GM23338 (cell line): ENCODE measurements at regions not wholly inside any gene's neighbourhood (a gene's known extent, or its start where the extent isn't known, plus 50 kb on each side); places are given as distances from the start of the nearest gene placed in this dataset.

Experiments used
- ATAC-seq: fragments of 200-7000 bp; cut with Tn5 transposase; 3 replicates; pipeline ENCODE4 v1.9.1; 2020
- DNase-seq: peaks from one replicate; pipeline ENCODE4 v3.0.0-alpha.2; 2015; ENCODE audit warnings: low spot score
- H2AFZ ChIP-seq: fragments of 200-600 bp; sonication (generic); 2 replicates; pipeline ENCODE4 v1.8.0; 2016; ENCODE audit warnings: antibody characterized with exemption, mild to moderate bottlenecking, moderate library complexity
- H3F3A ChIP-seq: fragments of 200-600 bp; sonication (generic); replicated peaks from 2 replicates; pipeline ENCODE4 v1.8.0; 2017; ENCODE audit warnings: antibody characterized with exemption, mixed run types, low read depth
- H3K27ac ChIP-seq: fragments of 200-600 bp; sonication (generic); 2 replicates; pipeline ENCODE4 v1.6.1; 2016; ENCODE audit warnings: low read depth
- H3K27me3 ChIP-seq: fragments of 200-600 bp; sonication (generic); 2 replicates; pipeline ENCODE4 v1.8.0; 2016; ENCODE audit warnings: mild to moderate bottlenecking, mixed run types, moderate library complexity; ENCODE audit not compliant: insufficient read depth
- H3K36me3 ChIP-seq: fragments of 200-600 bp; sonication (generic); 2 replicates; pipeline ENCODE4 v1.8.0; 2016; ENCODE audit warnings: mild to moderate bottlenecking; ENCODE audit not compliant: insufficient read depth
- H3K4me1 ChIP-seq: fragments of 200-600 bp; sonication (generic); 2 replicates; pipeline ENCODE4 v1.8.0; 2016; ENCODE audit warnings: mild to moderate bottlenecking, moderate library complexity; ENCODE audit not compliant: insufficient read depth
- H3K4me2 ChIP-seq: fragments of 200-600 bp; sonication (generic); 2 replicates; pipeline ENCODE4 v1.7.1; 2017; ENCODE audit warnings: mixed run types
- H3K4me3 ChIP-seq: fragments of 200-600 bp; sonication (generic); 2 replicates; pipeline ENCODE4 v1.6.1; 2016; ENCODE audit warnings: mixed run types
- H3K79me2 ChIP-seq: fragments of 200-600 bp; sonication (generic); replicated peaks from 2 replicates; pipeline ENCODE4 v1.8.0; 2017; ENCODE audit warnings: mild to moderate bottlenecking; ENCODE audit not compliant: insufficient read depth
- H3K9me2 ChIP-seq: fragments of 200-600 bp; sonication (generic); 2 replicates; pipeline ENCODE4 v1.8.0; 2017; ENCODE audit not compliant: insufficient read depth
- H4K20me1 ChIP-seq: fragments of 200-600 bp; sonication (generic); replicated peaks from 2 replicates; pipeline ENCODE4 v1.8.0; 2017; ENCODE audit warnings: mild to moderate bottlenecking; ENCODE audit not compliant: insufficient read depth
- H3K27ac Mint-ChIP-seq: 2 replicates; pipeline ENCODE4 v1.8.0; 2020; ENCODE audit warnings: inconsistent platforms, mild to moderate bottlenecking, moderate library complexity, mixed read lengths
- H3K27me3 Mint-ChIP-seq: 3 replicates; pipeline ENCODE4 v1.8.0; 2022; ENCODE audit warnings: low read depth, mild to moderate bottlenecking, moderate library complexity, mixed read lengths, inconsistent platforms; ENCODE audit not compliant: insufficient read depth, poor library complexity
- H3K36me3 Mint-ChIP-seq: 3 replicates; pipeline ENCODE4 v1.8.0; 2021; ENCODE audit warnings: low read depth, mild to moderate bottlenecking, inconsistent platforms, moderate library complexity, mixed read lengths
- H3K4me1 Mint-ChIP-seq: 3 replicates; pipeline ENCODE4 v1.8.0; 2020; ENCODE audit warnings: mild to moderate bottlenecking, inconsistent platforms, mixed read lengths
- H3K4me3 Mint-ChIP-seq: 3 replicates; pipeline ENCODE4 v1.8.0; 2021; ENCODE audit warnings: moderate library complexity, mild to moderate bottlenecking, inconsistent platforms, mixed read lengths
- H3K9me3 Mint-ChIP-seq: 3 replicates; pipeline ENCODE4 v1.8.0; 2020; ENCODE audit warnings: moderate library complexity, mild to moderate bottlenecking, inconsistent platforms, mixed read lengths
- CREB1 ChIP-seq: fragments of 250-450 bp; sonication (Bioruptor Pico); IDR thresholded peaks from 2 replicates; pipeline ENCODE4 v1.5.0; 2020; ENCODE audit warnings: low read depth, mild to moderate bottlenecking, moderate library complexity
- EZH2 ChIP-seq: fragments of 200-600 bp; sonication (generic); IDR thresholded peaks from one replicate; pipeline ENCODE4 v1.8.0; 2017; ENCODE audit warnings: antibody characterized with exemption, mild to moderate bottlenecking, low read depth; ENCODE audit not compliant: unreplicated experiment
- EZH2phosphoT487 ChIP-seq: fragments of 200-600 bp; sonication (generic); IDR thresholded peaks from one replicate; pipeline ENCODE4 v1.8.1; 2018; ENCODE audit warnings: antibody characterized with exemption; ENCODE audit not compliant: unreplicated experiment
- POLR2AphosphoS5 ChIP-seq: IDR thresholded peaks from 2 replicates; pipeline ENCODE4 v1.6.1; 2016; ENCODE audit warnings: antibody characterized with exemption, low read depth
- STAT1 ChIP-seq: IDR thresholded peaks from one replicate; pipeline ENCODE4 v1.6.1; 2016; ENCODE audit warnings: antibody characterized with exemption; ENCODE audit not compliant: unreplicated experiment
- ZNF331 ChIP-seq: fragments of 250-450 bp; sonication (Bioruptor Pico); IDR thresholded peaks from 2 replicates; pipeline ENCODE4 v1.5.0; 2020; ENCODE audit warnings: low read depth, mild to moderate bottlenecking, moderate library complexity
- TF ChIP-seq, protein P1 (sequence below), 2 experiments: fragments of 200-600 bp in 1 of 2; sonication (generic) in 1 of 2; conservative IDR thresholded peaks; 2 replicates each; pipeline versions ENCODE4 v1.5.1 to v1.6.1; 2016 to 2017; ENCODE audit warnings: antibody characterized with exemption in 2 of 2, low read depth in 2 of 2, mild to moderate bottlenecking in 2 of 2, moderate library complexity in 1 of 2
- TF ChIP-seq, protein P2 (sequence below): IDR thresholded peaks from one replicate; pipeline ENCODE4 v1.6.1; 2018; ENCODE audit warnings: antibody characterized with exemption; ENCODE audit not compliant: unreplicated experiment

DNA sequence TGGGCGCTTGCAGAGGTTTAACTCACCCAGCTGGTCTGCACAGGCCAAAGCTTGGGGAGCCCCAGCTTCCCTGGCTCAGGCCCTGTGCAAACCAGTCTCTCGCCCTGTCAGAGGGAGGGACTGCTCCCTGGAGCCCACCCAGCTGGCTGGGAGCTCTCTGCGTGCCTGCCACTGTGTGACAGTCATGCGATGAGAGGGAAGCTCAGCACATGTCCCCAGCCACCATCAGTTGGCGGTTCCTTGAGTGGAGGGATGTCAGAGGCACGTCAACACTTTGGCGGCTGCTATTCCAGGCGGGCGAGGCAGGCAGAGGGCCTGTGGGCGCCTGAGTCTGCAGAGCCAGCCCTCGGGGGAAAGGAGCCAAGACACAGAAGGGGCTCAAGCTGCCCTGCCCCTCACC, 324.6 kb downstream of the UACA start:
- DNase-seq, result no peak
- no peaks in the 10 kb centered on the region; the same call in 1 of the 2 replicates for H3K9me2 ChIP-seq
- H4K20me1 ChIP-seq, result no peaks in the 10 kb centered on the region
- H3K4me1 Mint-ChIP-seq, result peaks cover 23% of the 10 kb centered on the region
- no peaks in the 10 kb centered on the region for H3F3A ChIP-seq
- H3K79me2 ChIP-seq, result no peaks in the 10 kb centered on the region
- no peak overlapping the region for H3K27ac ChIP-seq
- no peaks in the 10 kb centered on the region; the same call in 2 of the 3 replicates for H3K36me3 Mint-ChIP-seq
- no peaks in the 10 kb centered on the region for H3K36me3 ChIP-seq
- H3K9me3 Mint-ChIP-seq, result no peaks in the 10 kb centered on the region
- H3K27me3 ChIP-seq, result no peaks in the 10 kb centered on the region
- no peaks in the 10 kb centered on the region; the same call in none of the 2 replicates for H3K4me1 ChIP-seq
- no peak overlapping the region for H3K4me3 Mint-ChIP-seq
- H3K27ac Mint-ChIP-seq, result no peak overlapping the region
- no peak overlapping the region for H3K4me3 ChIP-seq
- no peak for TF ChIP-seq STAT1
- TF ChIP-seq POLR2AphosphoS5, result no peak
- no peak for TF ChIP-seq CREB1 (CRISPR knock-in tag)
- H3K4me2 ChIP-seq, result no peak overlapping the region
- no peak for ATAC-seq
- H3K27me3 Mint-ChIP-seq, result peaks cover 14% of the 10 kb centered on the region
- H2AFZ ChIP-seq, result no peak overlapping the region

DNA sequence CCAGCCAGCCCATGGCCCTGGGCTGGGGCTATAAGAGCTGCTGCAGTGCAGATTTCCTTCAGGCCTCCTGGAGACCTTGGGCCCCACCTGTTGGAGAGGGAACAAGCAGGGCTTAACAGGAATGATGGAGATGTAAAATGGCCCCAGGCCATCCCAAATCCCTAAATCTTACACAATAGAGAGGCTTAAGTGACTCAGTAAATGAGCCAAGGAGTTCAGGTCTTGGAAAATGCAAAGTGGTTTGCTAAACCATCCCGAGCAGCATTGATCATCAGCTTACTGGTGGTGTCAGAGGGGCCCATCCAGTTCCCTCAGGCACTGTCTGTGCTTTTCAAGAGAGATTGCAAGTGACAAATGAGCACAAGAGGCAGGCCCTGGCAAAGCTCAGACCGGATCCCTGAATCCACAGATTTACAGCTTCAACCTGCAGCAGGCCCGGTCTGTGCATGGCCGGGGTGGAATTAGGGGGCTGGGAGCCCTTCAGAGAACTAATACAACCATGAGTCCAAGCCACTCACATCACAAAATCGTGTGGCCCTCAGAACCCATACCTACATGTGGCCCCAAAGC, 325.4 kb downstream of the UACA start:
- no peaks in the 10 kb centered on the region for H3K36me3 ChIP-seq
- Mint-ChIP-seq H3K36me3 (no peaks in the 10 kb centered on the region; the same call in 2 of the 3 replicates), H3K27ac (no peak overlapping the region), H3K4me3 (no peak overlapping the region), H3K27me3 (peaks cover 14% of the 10 kb centered on the region), H3K9me3 (no peaks in the 10 kb centered on the region), H3K4me1 (peaks cover 19% of the 10 kb centered on the region)
- ATAC-seq (peak; percentile 81), DNase-seq (no peak)
- H3K79me2 ChIP-seq, result no peaks in the 10 kb centered on the region
- no peaks in the 10 kb centered on the region; the same call in 1 of the 2 replicates for H3K9me2 ChIP-seq
- no peak overlapping the region for H3K27ac ChIP-seq
- no peaks in the 10 kb centered on the region; the same call in 1 of the 2 replicates for H3K4me1 ChIP-seq
- TF ChIP-seq EZH2 (no peak), EZH2phosphoT487 (no peak), CREB1 (CRISPR knock-in tag) (no peak), ZNF331 (CRISPR knock-in tag) (no peak)
- TF ChIP-seq, protein P1, sequence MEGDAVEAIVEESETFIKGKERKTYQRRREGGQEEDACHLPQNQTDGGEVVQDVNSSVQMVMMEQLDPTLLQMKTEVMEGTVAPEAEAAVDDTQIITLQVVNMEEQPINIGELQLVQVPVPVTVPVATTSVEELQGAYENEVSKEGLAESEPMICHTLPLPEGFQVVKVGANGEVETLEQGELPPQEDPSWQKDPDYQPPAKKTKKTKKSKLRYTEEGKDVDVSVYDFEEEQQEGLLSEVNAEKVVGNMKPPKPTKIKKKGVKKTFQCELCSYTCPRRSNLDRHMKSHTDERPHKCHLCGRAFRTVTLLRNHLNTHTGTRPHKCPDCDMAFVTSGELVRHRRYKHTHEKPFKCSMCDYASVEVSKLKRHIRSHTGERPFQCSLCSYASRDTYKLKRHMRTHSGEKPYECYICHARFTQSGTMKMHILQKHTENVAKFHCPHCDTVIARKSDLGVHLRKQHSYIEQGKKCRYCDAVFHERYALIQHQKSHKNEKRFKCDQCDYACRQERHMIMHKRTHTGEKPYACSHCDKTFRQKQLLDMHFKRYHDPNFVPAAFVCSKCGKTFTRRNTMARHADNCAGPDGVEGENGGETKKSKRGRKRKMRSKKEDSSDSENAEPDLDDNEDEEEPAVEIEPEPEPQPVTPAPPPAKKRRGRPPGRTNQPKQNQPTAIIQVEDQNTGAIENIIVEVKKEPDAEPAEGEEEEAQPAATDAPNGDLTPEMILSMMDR (conservative IDR thresholded peaks at IDR 0.05; ENCODE audit: low read depth in 2 of 2), result peak in 1 of 2 experiments; percentile 44; a peak in 2 of 4 replicates
- TF ChIP-seq, protein P2, sequence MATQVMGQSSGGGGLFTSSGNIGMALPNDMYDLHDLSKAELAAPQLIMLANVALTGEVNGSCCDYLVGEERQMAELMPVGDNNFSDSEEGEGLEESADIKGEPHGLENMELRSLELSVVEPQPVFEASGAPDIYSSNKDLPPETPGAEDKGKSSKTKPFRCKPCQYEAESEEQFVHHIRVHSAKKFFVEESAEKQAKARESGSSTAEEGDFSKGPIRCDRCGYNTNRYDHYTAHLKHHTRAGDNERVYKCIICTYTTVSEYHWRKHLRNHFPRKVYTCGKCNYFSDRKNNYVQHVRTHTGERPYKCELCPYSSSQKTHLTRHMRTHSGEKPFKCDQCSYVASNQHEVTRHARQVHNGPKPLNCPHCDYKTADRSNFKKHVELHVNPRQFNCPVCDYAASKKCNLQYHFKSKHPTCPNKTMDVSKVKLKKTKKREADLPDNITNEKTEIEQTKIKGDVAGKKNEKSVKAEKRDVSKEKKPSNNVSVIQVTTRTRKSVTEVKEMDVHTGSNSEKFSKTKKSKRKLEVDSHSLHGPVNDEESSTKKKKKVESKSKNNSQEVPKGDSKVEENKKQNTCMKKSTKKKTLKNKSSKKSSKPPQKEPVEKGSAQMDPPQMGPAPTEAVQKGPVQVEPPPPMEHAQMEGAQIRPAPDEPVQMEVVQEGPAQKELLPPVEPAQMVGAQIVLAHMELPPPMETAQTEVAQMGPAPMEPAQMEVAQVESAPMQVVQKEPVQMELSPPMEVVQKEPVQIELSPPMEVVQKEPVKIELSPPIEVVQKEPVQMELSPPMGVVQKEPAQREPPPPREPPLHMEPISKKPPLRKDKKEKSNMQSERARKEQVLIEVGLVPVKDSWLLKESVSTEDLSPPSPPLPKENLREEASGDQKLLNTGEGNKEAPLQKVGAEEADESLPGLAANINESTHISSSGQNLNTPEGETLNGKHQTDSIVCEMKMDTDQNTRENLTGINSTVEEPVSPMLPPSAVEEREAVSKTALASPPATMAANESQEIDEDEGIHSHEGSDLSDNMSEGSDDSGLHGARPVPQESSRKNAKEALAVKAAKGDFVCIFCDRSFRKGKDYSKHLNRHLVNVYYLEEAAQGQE, result no peak
- H3F3A ChIP-seq, result no peaks in the 10 kb centered on the region
- H2AFZ ChIP-seq, result no peak overlapping the region
- no peak overlapping the region for H3K4me2 ChIP-seq
- no peak overlapping the region for H3K4me3 ChIP-seq
- no peaks in the 10 kb centered on the region for H4K20me1 ChIP-seq
- H3K27me3 ChIP-seq, result no peaks in the 10 kb centered on the region
